ENCODE measurements at regions not wholly inside any gene's neighbourhood (a gene's known extent, or its start where the extent isn't known, plus 50 kb on each side); places are given as distances from the start of the nearest gene placed in this dataset.

DNA sequence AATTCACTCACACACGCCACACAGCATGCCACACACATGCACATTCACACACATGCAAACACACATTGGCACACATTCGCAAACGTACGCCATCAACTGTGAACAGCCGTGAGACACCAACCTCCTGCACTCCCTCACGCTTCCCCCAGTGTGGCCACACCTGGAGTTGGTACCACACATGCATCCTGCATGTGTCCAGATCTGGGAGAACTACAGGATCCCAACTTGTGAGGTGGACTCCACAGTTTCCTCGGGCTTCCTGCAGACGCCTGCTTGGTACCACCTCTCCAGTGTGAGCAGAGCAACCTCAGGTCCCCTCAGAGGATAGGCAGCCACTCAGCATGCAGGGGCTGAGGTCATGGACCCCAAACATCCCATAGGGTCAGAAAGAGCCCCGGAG, 239.0 kb downstream of the EIPR1 start:
- no peak for TF ChIP-seq POLR2A (IDR thresholded peaks at IDR 0.05)
- TF ChIP-seq CTCF (IDR thresholded peaks at IDR 0.05), result no peak
- TF ChIP-seq EP300 (IDR thresholded peaks at IDR 0.05), result no peak
- no peak for TF ChIP-seq POLR2AphosphoS5 (IDR thresholded peaks at IDR 0.05)

Measured in sigmoid colon (tissue), 4 donors.